ENCODE measurements at regions not wholly inside any gene's neighbourhood (a gene's known extent, or its start where the extent isn't known, plus 50 kb on each side); places are given as distances from the start of the nearest gene placed in this dataset.

GRCh38 chr2:126512026-126512425 lies 143.9 kb upstream of the GYPC start:
- TF ChIP-seq, protein P1, sequence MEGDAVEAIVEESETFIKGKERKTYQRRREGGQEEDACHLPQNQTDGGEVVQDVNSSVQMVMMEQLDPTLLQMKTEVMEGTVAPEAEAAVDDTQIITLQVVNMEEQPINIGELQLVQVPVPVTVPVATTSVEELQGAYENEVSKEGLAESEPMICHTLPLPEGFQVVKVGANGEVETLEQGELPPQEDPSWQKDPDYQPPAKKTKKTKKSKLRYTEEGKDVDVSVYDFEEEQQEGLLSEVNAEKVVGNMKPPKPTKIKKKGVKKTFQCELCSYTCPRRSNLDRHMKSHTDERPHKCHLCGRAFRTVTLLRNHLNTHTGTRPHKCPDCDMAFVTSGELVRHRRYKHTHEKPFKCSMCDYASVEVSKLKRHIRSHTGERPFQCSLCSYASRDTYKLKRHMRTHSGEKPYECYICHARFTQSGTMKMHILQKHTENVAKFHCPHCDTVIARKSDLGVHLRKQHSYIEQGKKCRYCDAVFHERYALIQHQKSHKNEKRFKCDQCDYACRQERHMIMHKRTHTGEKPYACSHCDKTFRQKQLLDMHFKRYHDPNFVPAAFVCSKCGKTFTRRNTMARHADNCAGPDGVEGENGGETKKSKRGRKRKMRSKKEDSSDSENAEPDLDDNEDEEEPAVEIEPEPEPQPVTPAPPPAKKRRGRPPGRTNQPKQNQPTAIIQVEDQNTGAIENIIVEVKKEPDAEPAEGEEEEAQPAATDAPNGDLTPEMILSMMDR (IDR thresholded peaks at IDR 0.05), result no peak
- TF ChIP-seq ZFX (IDR thresholded peaks at IDR 0.05; ENCODE audit: borderline replicate concordance), result no peak

GRCh38 chr2:126513033-126513432 lies 142.9 kb upstream of the GYPC start:
- TF ChIP-seq ZFX (IDR thresholded peaks at IDR 0.05; ENCODE audit: borderline replicate concordance), result no peak
- TF ChIP-seq, protein P1 (IDR thresholded peaks at IDR 0.05), result no peak
- no peak overlapping the region for H3K27ac ChIP-seq

More at GRCh38 chr2:126512026-126512425, 143.9 kb upstream of the GYPC start:
- no peak overlapping the region for H3K27ac ChIP-seq

- TF ChIP-seq ZFX (IDR thresholded peaks at IDR 0.05; ENCODE audit: borderline replicate concordance), result no peak
- TF ChIP-seq, protein P1 (IDR thresholded peaks at IDR 0.05), result no peak
These were observed 140.5 kb upstream of the GYPC start for GRCh38 chr2:126515471-126515870.

DNA sequence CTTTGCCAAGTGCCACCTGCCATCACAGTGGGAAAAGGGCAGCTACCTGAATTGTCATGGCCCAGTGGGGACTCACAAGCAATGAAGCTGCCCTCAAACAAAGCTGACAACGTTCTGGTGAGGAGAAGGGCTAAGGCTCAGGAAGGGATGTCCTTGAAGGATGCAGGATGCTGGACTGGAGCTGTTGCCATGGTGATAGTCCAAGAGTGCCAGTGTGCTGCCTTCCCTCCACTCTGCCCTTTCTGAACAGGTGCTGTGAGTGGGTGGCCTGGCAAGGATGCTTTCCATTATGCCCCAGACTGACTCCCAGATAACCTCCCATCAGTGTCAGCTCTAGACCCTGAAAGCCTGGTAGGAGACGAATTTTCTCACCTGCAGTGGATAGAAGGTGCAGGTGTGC lies 137.8 kb upstream of the GYPC start:
- H3K27ac ChIP-seq, result no peak overlapping the region
- TF ChIP-seq ZFX (IDR thresholded peaks at IDR 0.05; ENCODE audit: borderline replicate concordance), result no peak
- TF ChIP-seq, protein P1 (IDR thresholded peaks at IDR 0.05), result no peak

More at GRCh38 chr2:126515471-126515870, 140.5 kb upstream of the GYPC start:
- no peak overlapping the region for H3K27ac ChIP-seq

DNA sequence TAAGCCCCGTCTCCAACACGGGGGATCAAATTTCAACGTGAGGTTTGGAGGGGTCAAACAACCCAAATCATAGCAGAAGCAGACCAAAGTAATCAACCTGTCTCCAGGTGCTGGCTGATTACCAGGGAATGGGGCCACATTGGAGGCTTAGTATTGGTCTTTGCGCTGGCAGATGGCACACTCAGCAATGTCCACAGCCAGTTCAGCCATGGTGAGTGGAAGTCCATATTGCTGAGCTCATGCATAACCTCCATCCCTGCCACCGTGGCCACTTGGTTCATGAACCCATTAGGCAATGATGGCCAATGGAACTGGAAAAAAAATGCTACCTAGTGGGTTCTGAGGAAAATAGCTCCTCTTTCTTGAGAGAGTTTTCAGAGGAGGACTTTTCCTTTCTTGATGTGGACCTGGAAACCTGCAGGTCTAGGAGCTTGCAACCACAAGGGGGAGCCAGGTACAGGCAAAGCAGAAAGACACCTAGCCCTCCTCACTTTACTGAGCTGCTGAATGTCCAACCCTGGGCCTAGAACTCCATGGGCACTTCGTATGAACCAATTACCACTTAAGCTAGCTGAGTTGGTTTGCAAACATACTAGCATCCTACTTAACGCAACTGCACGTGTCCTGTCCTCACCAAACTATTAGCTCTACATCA lies 128.0 kb upstream of the GYPC start:
- TF ChIP-seq ZFX (IDR thresholded peaks at IDR 0.05; ENCODE audit: borderline replicate concordance), result no peak
- TF ChIP-seq, protein P1 (IDR thresholded peaks at IDR 0.05), result peak; percentile 46

DNA sequence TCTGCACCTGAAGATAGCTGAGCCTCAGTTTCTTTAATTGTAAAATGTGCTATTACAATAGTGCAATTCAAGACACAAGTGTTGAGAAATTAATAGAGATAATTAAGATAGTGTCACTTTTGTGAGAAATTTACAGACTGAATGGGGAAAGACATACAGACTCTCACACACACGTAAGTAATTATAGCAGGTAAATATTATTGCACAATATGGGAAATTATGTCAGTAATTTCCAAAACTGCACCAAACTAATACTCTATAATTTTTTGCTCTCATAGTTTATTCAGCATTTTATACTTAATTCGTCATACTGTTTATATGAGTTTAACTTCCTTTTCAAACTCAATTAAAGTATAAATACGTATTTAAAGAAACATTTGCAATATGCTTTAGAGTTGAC lies 124.9 kb upstream of the GYPC start:
- no peak for TF ChIP-seq ZFX (IDR thresholded peaks at IDR 0.05; ENCODE audit: borderline replicate concordance)
- TF ChIP-seq, protein P1 (IDR thresholded peaks at IDR 0.05), result no peak
- no peak overlapping the region for H3K27ac ChIP-seq

More for the DNA sequence above, 128.0 kb upstream of the GYPC start:
- no peak overlapping the region for H3K27ac ChIP-seq

- TF ChIP-seq, protein P1 (IDR thresholded peaks at IDR 0.05), result no peak
- TF ChIP-seq ZFX (IDR thresholded peaks at IDR 0.05; ENCODE audit: borderline replicate concordance), result no peak
- no peak overlapping the region for H3K27ac ChIP-seq
These were observed 121.5 kb upstream of the GYPC start for GRCh38 chr2:126534478-126534877.

Data from 22Rv1 (cell line).